HCT116 (cell line): ENCODE measurements at regions not wholly inside any gene's neighbourhood (a gene's known extent, or its start where the extent isn't known, plus 50 kb on each side); places are given as distances from the start of the nearest gene placed in this dataset.

Source experiments
- ATAC-seq: fragments of 200-7000 bp; cut with Tn5 transposase; 2 replicates; pipeline ENCODE4 v1.9.1; 2020; ENCODE audit warnings: mild to moderate bottlenecking, moderate library complexity
- BruUV-seq: library from RNA; stranded (reverse); fragments of 400-500 nt; replicated peaks from 2 replicates; lab custom pipeline; 2021; lab: Mats Ljungman, UMichigan
- CTCF ChIA-PET: fragments of 300-600 bp; sonication (Branson Sonifier 250); formaldehyde crosslinking; loops from one replicate; lab custom pipeline; 2021; ENCODE audit warnings: antibody characterized with exemption; lab: Charles Lee
- POLR2A ChIA-PET: fragments of 300-600, 350-600 bp; sonication (Branson Sonifier 250); formaldehyde crosslinking; loops from one replicate; lab custom pipeline; 2021; ENCODE audit warnings: antibody characterized with exemption; lab: Charles Lee
- RAD21 ChIA-PET, 2 experiments: fragments of 300-600 bp; sonication (Branson Sonifier 250); formaldehyde crosslinking; loops; one replicate each; lab custom pipeline; 2023; ENCODE audit warnings: low total read pairs in 2 of 2; ENCODE audit not compliant: uncharacterized antibody in 2 of 2, unreplicated experiment in 2 of 2, low non-redundant PET in 1 of 2; lab: Charles Lee
- DNase-seq: peaks from one replicate; pipeline ENCODE4 v3.0.0-alpha.2; 2010; ENCODE audit warnings: low read depth, low spot score
- H2AFZ ChIP-seq: fragments of 200-600 bp; shearing (Covaris generic), sonication (generic); 2 replicates; pipeline ENCODE4 v1.6.1; 2017; ENCODE audit warnings: low read depth, mixed run types, mixed read lengths, antibody characterized with exemption, low read length; ENCODE audit not compliant: poor library complexity, severe bottlenecking
- H3K27ac ChIP-seq: 2 replicates; pipeline ENCODE4 v1.5.1; 2012; ENCODE audit warnings: low read depth, low read length
- H3K27me3 ChIP-seq: fragments of 200-600 bp; sonication (generic); 2 replicates; pipeline ENCODE4 v1.6.1; 2016; ENCODE audit warnings: mixed run types, low read length, mixed read lengths; ENCODE audit not compliant: insufficient read depth
- H3K36me3 ChIP-seq, 2 experiments: fragments of 200-500 bp in 1 of 2; fragments of 200-600 bp in 1 of 2; sonication (Bioruptor generic) in 1 of 2; sonication (generic) in 1 of 2; 2 replicates each; pipeline versions ENCODE4 v1.5.1 to v1.6.1; 2014 to 2016; ENCODE audit warnings: low read length in 2 of 2, inconsistent platforms in 1 of 2, mixed read lengths in 1 of 2, mixed run types in 1 of 2; ENCODE audit not compliant: insufficient read depth in 2 of 2, control insufficient read depth in 1 of 2
- H3K4me1 ChIP-seq, 2 experiments: fragments of 200-600 bp in 1 of 2; sonication (generic) in 1 of 2; 2 replicates each; pipeline versions ENCODE4 v1.5.1 to v1.6.1; 2012 to 2017; ENCODE audit warnings: low read length in 2 of 2, inconsistent platforms in 1 of 2, mild to moderate bottlenecking in 1 of 2, mixed read lengths in 1 of 2, mixed run types in 1 of 2, moderate library complexity in 1 of 2; ENCODE audit not compliant: insufficient read depth in 2 of 2, control insufficient read depth in 1 of 2
- H3K4me2 ChIP-seq: fragments of 200-600 bp; sonication (generic); 2 replicates; pipeline ENCODE4 v1.6.1; 2017; ENCODE audit warnings: mixed run types, low read length, mixed read lengths
- H3K4me3 ChIP-seq, 2 experiments: fragments of 200-600 bp in 1 of 2; sonication (generic) in 1 of 2; replicated peaks in 1 of 2; 2 replicates each; pipeline ENCODE4 v1.5.1; 2011 to 2016; ENCODE audit warnings: low read length in 2 of 2, control low read depth in 1 of 2, low read depth in 1 of 2, mild to moderate bottlenecking in 1 of 2, mixed read lengths in 1 of 2, mixed run types in 1 of 2
- H3K79me2 ChIP-seq: fragments of 200-600 bp; sonication (generic); 2 replicates; pipeline ENCODE4 v1.6.1; 2017; ENCODE audit warnings: mild to moderate bottlenecking, mixed run types, low read length, moderate library complexity, mixed read lengths; ENCODE audit not compliant: insufficient read depth
- H3K9ac ChIP-seq: fragments of 200-600 bp; sonication (generic); 2 replicates; pipeline ENCODE4 v1.6.1; 2016; ENCODE audit warnings: low read length, mixed read lengths
- H3K9me2 ChIP-seq: fragments of 200-600 bp; sonication (generic), shearing (Covaris generic); 2 replicates; pipeline ENCODE4 v1.6.1; 2017; ENCODE audit warnings: mixed run types, mild to moderate bottlenecking, moderate library complexity; ENCODE audit not compliant: insufficient read depth
- H3K9me3 ChIP-seq, 2 experiments: fragments of 200-500 bp in 1 of 2; fragments of 200-600 bp in 1 of 2; sonication (Bioruptor generic) in 1 of 2; sonication (generic) in 1 of 2; 2 replicates each; pipeline ENCODE4 v1.6.1; 2014 to 2017; ENCODE audit warnings: low read length in 2 of 2, mixed read lengths in 2 of 2, inconsistent platforms in 1 of 2, low read depth in 1 of 2, mild to moderate bottlenecking in 1 of 2, mixed run types in 1 of 2, moderate library complexity in 1 of 2; ENCODE audit not compliant: control insufficient read depth in 1 of 2, insufficient read depth in 1 of 2
- H4K20me1 ChIP-seq: fragments of 200-600 bp; sonication (generic), shearing (Covaris generic); 2 replicates; pipeline ENCODE4 v1.6.1; 2017; ENCODE audit warnings: mixed run types, mild to moderate bottlenecking, moderate library complexity; ENCODE audit not compliant: insufficient read depth
- ELF1 ChIP-seq: IDR thresholded peaks from 2 replicates; pipeline ENCODE4 v1.6.1; 2012; ENCODE audit warnings: low read depth, borderline replicate concordance
- EZH2 ChIP-seq: fragments of 200-600 bp; sonication (generic); IDR thresholded peaks from 2 replicates; pipeline ENCODE4 v1.6.1; 2017; ENCODE audit warnings: antibody characterized with exemption, mixed run types
- FOSL1 ChIP-seq: IDR thresholded peaks from 2 replicates; pipeline ENCODE4 v1.6.1; 2012; ENCODE audit warnings: low read depth
- SP1 ChIP-seq: IDR thresholded peaks from 2 replicates; pipeline ENCODE4 v1.6.1; 2012; ENCODE audit warnings: low read depth
- TCF7L2 ChIP-seq: IDR thresholded peaks from 2 replicates; pipeline ENCODE4 v1.7.0; 2011; ENCODE audit warnings: borderline replicate concordance, inconsistent platforms; ENCODE audit not compliant: insufficient read depth, insufficient read length; ENCODE audit errors: extremely low read depth
- YY1 ChIP-seq: IDR thresholded peaks from 2 replicates; pipeline ENCODE4 v1.6.1; 2011; ENCODE audit warnings: low read length, low read depth, moderate library complexity, mild to moderate bottlenecking; ENCODE audit not compliant: insufficient replicate concordance; ENCODE audit errors: extremely low read depth
- intact Hi-C: fragments of 100-400 bp; cut with micrococcal nuclease; formaldehyde crosslinking; loops from 2 replicates; pipeline ENCODE4 v1.10.0; 2022
- TF ChIP-seq, protein P1 (sequence below): IDR thresholded peaks from 2 replicates; pipeline ENCODE4 v1.6.1; 2012

- no peak for TF ChIP-seq TCF7L2
Observed at GRCh38 chr22:26967282-26967681, 309.9 kb downstream of the MIAT start (continued).

DNA sequence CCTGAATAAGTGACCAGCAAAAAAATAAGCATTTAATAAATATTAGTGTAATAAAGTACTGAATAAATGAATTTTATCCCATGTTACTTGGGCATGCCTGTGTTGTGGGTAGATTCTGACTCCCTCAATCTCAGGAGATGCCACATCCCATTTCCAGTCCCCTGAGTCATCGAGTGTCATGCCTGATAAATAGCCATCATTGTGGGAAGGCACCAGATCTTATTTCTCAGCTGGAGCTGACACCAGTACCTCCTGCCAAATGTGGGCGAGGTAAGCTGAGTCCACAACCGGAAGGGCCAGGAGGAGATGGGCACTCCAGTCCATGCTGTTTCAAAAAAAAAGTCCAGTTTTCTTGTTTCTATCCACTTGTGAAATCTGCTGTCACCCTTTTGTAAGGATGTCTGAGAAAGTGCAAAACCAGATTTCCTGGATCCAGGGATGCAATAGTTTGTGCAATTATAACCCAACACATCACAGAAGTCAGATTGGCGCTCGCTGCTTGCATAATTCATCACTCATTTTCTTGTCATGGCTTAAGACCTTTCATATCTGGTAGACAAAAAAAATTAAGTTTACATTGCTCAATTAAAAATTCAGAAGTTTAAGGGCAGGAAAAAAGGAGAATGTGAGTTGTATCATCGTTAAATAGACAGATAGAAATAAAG lies 311.6 kb downstream of the MIAT start:
- intact Hi-C loops = no loop called here
- H3K27me3 ChIP-seq = peaks cover 26% of the 10 kb centered on the region
- H3K4me2 ChIP-seq = no peak overlapping the region
- H3K36me3 ChIP-seq = no peaks in the 10 kb centered on the region
- no peak for TF ChIP-seq EZH2
- DNase-seq (no peak), ATAC-seq (no peak)
- no TSS peak for BruUV-seq
- RAD21 ChIA-PET = no interaction called here
- CTCF ChIA-PET = no interaction called here
- H3K9me3 ChIP-seq = no peaks in the 10 kb centered on the region
- H3K9me2 ChIP-seq = no peaks in the 10 kb centered on the region
- POLR2A ChIA-PET = no interaction called here
- H3K79me2 ChIP-seq = no peaks in the 10 kb centered on the region
- no peaks in the 10 kb centered on the region for H4K20me1 ChIP-seq
- H3K4me1 ChIP-seq = no peaks in the 10 kb centered on the region
- H3K9ac ChIP-seq = no peak overlapping the region
- H3K27ac ChIP-seq = no peak overlapping the region
- H3K4me3 ChIP-seq = no peak overlapping the region
- no peak overlapping the region for H2AFZ ChIP-seq

- H3K4me2 ChIP-seq = no peak overlapping the region
- H3K4me1 ChIP-seq = no peaks in the 10 kb centered on the region
- BruUV-seq = no TSS peak
- peak; percentile 28 for DNase-seq
- H2AFZ ChIP-seq = no peak overlapping the region
- H3K79me2 ChIP-seq = no peaks in the 10 kb centered on the region
- RAD21 ChIA-PET = no interaction called here
- TF ChIP-seq, protein P1, sequence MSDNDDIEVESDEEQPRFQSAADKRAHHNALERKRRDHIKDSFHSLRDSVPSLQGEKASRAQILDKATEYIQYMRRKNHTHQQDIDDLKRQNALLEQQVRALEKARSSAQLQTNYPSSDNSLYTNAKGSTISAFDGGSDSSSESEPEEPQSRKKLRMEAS = 0 out of 2 replicates have a peak, but pooled peaks have one; percentile 28
- peak; percentile 43; the same call in 1 of the 2 replicates for TF ChIP-seq ELF1
- TF ChIP-seq YY1 = no peak
- TF ChIP-seq FOSL1 = no peak
- TF ChIP-seq SP1 = peak; percentile 49
- TF ChIP-seq, all 23 proteins: peak for 3
- ChIA-PET POLR2A (no interaction called here), CTCF (no interaction called here)
- Histone ChIP-seq H4K20me1 (no peaks in the 10 kb centered on the region), H3K27ac (no peak overlapping the region), H3K4me3 (no peak overlapping the region), H3K36me3 (no peaks in the 10 kb centered on the region), H3K9me3 (no peaks in the 10 kb centered on the region), H3K9me2 (no peaks in the 10 kb centered on the region), H3K27me3 (peaks cover 42% of the 10 kb centered on the region), H3K9ac (no peak overlapping the region)
- intact Hi-C loops = no loop called here
- ATAC-seq = peak; percentile 80
Observed at GRCh38 chr22:26970809-26971394, 313.5 kb downstream of the MIAT start.
